COLO668 (cell line): ENCODE measurements at regions not wholly inside any gene's neighbourhood (a gene's known extent, or its start where the extent isn't known, plus 50 kb on each side); places are given as distances from the start of the nearest gene placed in this dataset.

ENCODE experiments used
- DNase-seq: peaks from one replicate; lab custom pipeline; 2025; ENCODE audit not compliant: unreplicated experiment; lab: John Stamatoyannopoulos, UW

DNA sequence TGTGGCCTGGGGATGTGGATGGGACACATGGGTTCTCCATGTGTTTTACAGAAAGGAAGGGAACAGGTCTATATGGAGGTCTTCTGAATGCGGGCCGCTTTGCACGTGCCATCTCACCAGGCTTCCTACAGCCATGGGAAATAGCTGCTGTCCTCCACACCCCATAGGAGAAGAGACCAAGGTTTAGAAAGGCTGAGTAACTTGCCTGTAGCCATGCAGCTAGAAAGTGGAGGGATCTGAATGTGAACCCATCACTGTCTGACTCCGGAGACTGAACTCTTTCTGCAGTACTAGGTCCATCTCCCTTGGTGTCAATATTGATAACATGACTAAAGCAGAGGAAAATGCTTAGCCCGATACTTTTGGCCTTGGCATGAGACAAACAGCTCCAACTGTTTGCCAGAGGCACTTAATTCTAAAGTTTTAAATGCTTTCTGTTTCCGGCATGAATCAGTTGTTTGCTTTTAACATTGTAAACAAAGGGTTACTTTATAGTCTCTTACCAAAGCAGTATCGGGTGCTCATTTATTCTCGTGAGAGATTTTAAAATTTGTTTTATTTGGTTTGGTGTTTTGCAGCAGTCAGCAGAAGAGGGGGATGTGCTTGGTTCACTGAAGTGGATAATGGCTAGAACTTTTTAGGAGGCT lies 64.8 kb upstream of the LOXL4 start:
- DNase-seq: no peak

DNA sequence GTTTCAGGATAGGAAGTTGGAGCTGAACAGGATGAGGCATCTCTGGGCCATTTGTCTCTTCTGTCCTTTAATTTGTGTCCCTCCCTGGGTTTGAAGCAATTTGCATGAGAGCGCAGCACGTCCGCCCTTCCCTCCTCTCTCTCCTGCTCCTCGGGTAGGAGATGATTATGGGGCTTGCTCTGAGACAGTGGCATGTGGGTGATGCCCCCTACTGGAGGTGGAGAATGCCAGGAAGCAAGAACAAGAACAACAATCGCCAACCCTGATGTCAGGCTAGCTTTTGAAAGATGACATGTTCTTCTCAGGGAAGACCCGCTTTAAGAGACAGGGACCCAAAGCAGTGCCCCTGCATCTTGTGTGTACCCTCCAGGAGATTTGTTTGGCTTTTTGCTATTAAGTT lies 63.9 kb upstream of the LOXL4 start:
- DNase-seq: peak; percentile 10

DNA sequence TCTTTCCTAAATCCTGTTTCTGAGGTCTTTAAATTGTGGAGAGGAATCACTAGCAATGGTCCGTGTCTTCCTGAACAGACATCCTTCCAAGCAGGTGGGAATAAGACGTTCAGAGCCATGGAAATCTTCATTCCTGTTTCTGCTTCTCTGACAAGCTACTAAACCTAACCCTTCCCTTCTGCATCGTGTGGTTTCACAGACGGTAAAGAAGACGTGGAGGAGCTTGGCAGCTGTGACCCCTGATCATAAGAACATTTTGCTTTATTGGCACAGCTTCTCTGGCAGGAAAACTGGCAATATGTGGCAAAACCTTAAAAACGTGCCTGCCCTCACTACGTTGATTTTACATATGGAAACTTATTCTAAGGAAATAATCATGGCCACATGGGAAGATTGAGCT lies 63.0 kb upstream of the LOXL4 start:
- no peak for DNase-seq

DNA sequence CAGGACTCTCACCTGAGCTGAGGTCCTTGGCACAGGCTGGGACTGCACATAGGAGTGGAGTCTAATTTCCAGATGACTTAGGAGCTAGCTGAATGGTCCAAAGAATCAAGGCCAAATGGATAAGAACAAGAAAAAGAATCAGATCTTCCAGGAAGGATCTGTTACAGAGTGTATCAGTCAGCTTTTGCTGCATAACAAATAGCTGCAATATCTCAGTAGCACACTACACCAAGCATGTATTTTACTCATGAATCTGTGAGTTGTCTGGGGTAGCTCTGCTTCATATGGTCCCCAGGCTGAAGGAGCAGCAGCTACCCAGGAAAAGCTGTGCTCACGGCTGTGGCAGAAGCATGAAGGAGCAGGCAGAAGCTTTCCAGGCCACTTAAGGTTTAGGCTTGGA lies 60.6 kb upstream of the LOXL4 start:
- no peak for DNase-seq

- DNase-seq: no peak
These were observed 60.2 kb upstream of the LOXL4 start for GRCh38 chr10:98328163-98328562.

DNA sequence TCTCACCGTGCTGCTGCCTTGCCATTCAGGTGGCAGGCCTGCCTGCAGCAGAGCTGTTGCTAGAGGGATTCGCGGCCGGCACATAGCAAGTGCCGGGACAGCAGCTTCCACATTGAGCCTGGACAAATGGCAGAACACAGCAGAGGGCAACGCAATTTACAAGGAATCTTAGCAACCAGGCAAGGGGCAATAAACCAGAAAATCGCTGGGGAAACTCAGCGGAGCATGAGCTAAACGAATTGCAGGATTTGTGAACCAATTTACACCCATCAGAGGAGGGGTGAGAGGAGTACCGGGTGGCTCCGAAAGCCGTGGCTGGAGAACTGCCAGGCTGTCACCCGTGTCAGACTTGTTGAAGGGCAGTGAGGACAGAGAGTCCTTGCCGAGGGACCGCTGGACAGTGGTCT lies 58.6 kb upstream of the LOXL4 start:
- DNase-seq: peak; percentile 25

- peak; percentile 51 for DNase-seq
These were observed 55.5 kb upstream of the LOXL4 start for GRCh38 chr10:98323221-98324164.

GRCh38 chr10:98321186-98321780 lies 53.3 kb upstream of the LOXL4 start:
- no peak for DNase-seq

- no peak for DNase-seq
These were observed 52.6 kb upstream of the LOXL4 start for GRCh38 chr10:98320486-98321185.

DNA sequence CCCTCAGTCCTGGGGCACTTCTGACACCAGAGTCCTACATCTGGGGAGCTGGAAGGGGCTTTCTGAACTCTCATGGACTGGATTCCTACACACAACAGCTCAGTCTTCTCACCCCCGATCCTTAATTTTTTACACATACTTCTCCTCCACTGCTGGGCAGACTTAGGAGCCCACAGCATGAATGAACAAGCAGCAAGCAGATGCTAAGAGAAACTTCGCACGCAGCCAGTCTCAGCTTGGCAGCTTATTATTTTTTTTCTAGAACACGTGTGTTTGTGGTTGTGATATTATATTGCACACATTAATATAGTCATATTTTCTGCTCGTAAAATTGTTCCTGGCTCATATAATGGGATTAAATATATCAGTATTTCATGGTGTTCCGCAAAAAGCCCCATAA lies 50.9 kb upstream of the LOXL4 start:
- no peak for DNase-seq
